ENCODE measurements at regions not wholly inside any gene's neighbourhood (a gene's known extent, or its start where the extent isn't known, plus 50 kb on each side); places are given as distances from the start of the nearest gene placed in this dataset.

DNA sequence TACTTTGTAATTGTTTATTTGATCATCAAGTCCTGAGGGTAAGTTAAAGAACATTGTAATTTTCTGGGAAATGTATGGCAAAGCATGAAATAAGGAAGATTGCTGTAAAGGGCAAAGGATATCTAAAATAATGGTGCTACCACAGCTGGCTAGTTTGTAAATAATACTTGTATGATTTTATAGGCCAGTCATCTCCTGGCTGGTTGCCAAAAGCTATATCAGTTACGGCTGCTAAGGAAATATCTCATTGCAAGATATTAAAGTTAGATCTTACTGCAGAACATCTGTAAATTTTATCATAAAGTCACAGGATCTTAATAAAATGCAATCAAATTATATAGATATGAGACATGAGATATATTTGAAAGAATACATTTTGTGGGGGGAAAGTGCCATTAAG lies 150.8 kb upstream of the CXCL13 start:
- TF ChIP-seq, protein P1, sequence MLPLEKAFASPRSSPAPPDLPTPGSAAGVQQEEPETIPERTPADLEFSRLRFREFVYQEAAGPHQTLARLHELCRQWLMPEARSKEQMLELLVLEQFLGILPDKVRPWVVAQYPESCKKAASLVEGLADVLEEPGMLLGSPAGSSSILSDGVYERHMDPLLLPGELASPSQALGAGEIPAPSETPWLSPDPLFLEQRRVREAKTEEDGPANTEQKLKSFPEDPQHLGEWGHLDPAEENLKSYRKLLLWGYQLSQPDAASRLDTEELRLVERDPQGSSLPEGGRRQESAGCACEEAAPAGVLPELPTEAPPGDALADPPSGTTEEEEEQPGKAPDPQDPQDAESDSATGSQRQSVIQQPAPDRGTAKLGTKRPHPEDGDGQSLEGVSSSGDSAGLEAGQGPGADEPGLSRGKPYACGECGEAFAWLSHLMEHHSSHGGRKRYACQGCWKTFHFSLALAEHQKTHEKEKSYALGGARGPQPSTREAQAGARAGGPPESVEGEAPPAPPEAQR (tag by site-specific recombination; IDR thresholded peaks at IDR 0.05) = no peak
- TF ChIP-seq, protein P2, sequence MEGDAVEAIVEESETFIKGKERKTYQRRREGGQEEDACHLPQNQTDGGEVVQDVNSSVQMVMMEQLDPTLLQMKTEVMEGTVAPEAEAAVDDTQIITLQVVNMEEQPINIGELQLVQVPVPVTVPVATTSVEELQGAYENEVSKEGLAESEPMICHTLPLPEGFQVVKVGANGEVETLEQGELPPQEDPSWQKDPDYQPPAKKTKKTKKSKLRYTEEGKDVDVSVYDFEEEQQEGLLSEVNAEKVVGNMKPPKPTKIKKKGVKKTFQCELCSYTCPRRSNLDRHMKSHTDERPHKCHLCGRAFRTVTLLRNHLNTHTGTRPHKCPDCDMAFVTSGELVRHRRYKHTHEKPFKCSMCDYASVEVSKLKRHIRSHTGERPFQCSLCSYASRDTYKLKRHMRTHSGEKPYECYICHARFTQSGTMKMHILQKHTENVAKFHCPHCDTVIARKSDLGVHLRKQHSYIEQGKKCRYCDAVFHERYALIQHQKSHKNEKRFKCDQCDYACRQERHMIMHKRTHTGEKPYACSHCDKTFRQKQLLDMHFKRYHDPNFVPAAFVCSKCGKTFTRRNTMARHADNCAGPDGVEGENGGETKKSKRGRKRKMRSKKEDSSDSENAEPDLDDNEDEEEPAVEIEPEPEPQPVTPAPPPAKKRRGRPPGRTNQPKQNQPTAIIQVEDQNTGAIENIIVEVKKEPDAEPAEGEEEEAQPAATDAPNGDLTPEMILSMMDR (tag by site-specific recombination; IDR thresholded peaks at IDR 0.05) = no peak
- TF ChIP-seq BCL11A (tag by site-specific recombination; IDR thresholded peaks at IDR 0.05; ENCODE audit: low read depth) (no peak), ZBTB7A (tag by site-specific recombination; IDR thresholded peaks at IDR 0.05; ENCODE audit: low read depth) (no peak)
- TF ChIP-seq, protein P3, sequence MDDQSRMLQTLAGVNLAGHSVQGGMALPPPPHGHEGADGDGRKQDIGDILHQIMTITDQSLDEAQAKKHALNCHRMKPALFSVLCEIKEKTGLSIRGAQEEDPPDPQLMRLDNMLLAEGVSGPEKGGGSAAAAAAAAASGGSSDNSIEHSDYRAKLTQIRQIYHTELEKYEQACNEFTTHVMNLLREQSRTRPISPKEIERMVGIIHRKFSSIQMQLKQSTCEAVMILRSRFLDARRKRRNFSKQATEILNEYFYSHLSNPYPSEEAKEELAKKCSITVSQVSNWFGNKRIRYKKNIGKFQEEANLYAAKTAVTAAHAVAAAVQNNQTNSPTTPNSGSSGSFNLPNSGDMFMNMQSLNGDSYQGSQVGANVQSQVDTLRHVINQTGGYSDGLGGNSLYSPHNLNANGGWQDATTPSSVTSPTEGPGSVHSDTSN (CRISPR knock-in tag; IDR thresholded peaks at IDR 0.05) = no peak
